ENCODE measurements at regions not wholly inside any gene's neighbourhood (a gene's known extent, or its start where the extent isn't known, plus 50 kb on each side); places are given as distances from the start of the nearest gene placed in this dataset.
"Not testable (repeated sequence)": the region's sequence is repeated elsewhere in the genome, so short reads cannot be mapped to it uniquely, and the experiment has no call there.

GRCh38 chr10:29210266-29210868 is 78.5 kb upstream of the LYZL1 start:
- DNase-seq (no peak), ATAC-seq (no peak)
- Mint-ChIP-seq H3K36me3 (no peaks in the 10 kb centered on the region), H3K27ac (no peak overlapping the region), H3K27me3 (no peaks in the 10 kb centered on the region), H3K4me3 (no peak overlapping the region), H3K9me3 (ENCODE audit: low read depth) (no peaks in the 10 kb centered on the region), H3K4me1 (no peaks in the 10 kb centered on the region)
- CTCF ChIA-PET: no interaction called here

GRCh38 chr10:29212597-29212996 is 76.3 kb upstream of the LYZL1 start:
- Mint-ChIP-seq H3K36me3 (no peaks in the 10 kb centered on the region), H3K27me3 (no peaks in the 10 kb centered on the region), H3K9me3 (ENCODE audit: low read depth) (no peaks in the 10 kb centered on the region), H3K4me3 (no peak overlapping the region), H3K27ac (no peak overlapping the region), H3K4me1 (no peaks in the 10 kb centered on the region)
- DNase-seq (no peak), ATAC-seq (no peak)
- CTCF ChIA-PET: no interaction called here

- no peak overlapping the region for H3K4me3 Mint-ChIP-seq
- H3K36me3 Mint-ChIP-seq: no peaks in the 10 kb centered on the region
- CTCF ChIA-PET: interaction anchor here (0.6 kb wide), 1 partner anchor 283 kb away, joined by 3 read pairs; no protein-coding TSS in a partner anchor
- DNase-seq (no peak), ATAC-seq (no peak)
- peaks cover 4% of the 10 kb centered on the region for H3K27me3 Mint-ChIP-seq
- H3K9me3 Mint-ChIP-seq (ENCODE audit: low read depth): no peaks in the 10 kb centered on the region
- H3K27ac Mint-ChIP-seq: no peak overlapping the region
- no peaks in the 10 kb centered on the region for H3K4me1 Mint-ChIP-seq
These were observed 74.3 kb upstream of the LYZL1 start for GRCh38 chr10:29214551-29214950.

- H3K36me3 Mint-ChIP-seq: no peaks in the 10 kb centered on the region
- no peaks in the 10 kb centered on the region for H3K4me1 Mint-ChIP-seq
- CTCF ChIA-PET: no interaction called here
- peaks cover 4% of the 10 kb centered on the region for H3K27me3 Mint-ChIP-seq
- H3K4me3 Mint-ChIP-seq: no peak overlapping the region
- H3K9me3 Mint-ChIP-seq (ENCODE audit: low read depth): no peaks in the 10 kb centered on the region
- H3K27ac Mint-ChIP-seq: no peak overlapping the region
- DNase-seq (no peak), ATAC-seq (no peak)
These were observed 71.6 kb upstream of the LYZL1 start for GRCh38 chr10:29217292-29217738.

GRCh38 chr10:29223326-29223725 is 65.5 kb upstream of the LYZL1 start:
- Mint-ChIP-seq H3K4me3 (no peak overlapping the region), H3K9me3 (ENCODE audit: low read depth) (no peaks in the 10 kb centered on the region), H3K36me3 (no peaks in the 10 kb centered on the region), H3K27me3 (peaks cover 4% of the 10 kb centered on the region), H3K27ac (no peak overlapping the region), H3K4me1 (no peaks in the 10 kb centered on the region)
- DNase-seq (no peak), ATAC-seq (no peak)
- CTCF ChIA-PET: no interaction called here

- DNase-seq (no peak), ATAC-seq (no peak)
- Mint-ChIP-seq H3K4me3 (no peak overlapping the region), H3K36me3 (no peaks in the 10 kb centered on the region), H3K4me1 (no peaks in the 10 kb centered on the region), H3K27ac (no peak overlapping the region), H3K27me3 (no peaks in the 10 kb centered on the region), H3K9me3 (ENCODE audit: low read depth) (no peaks in the 10 kb centered on the region)
- CTCF ChIA-PET: no interaction called here
These were observed 64.2 kb upstream of the LYZL1 start for GRCh38 chr10:29224631-29225030.

GRCh38 chr10:29227201-29227600 is 61.7 kb upstream of the LYZL1 start:
- Mint-ChIP-seq H3K27ac (no peak overlapping the region), H3K4me3 (no peak overlapping the region), H3K4me1 (no peaks in the 10 kb centered on the region), H3K27me3 (no peaks in the 10 kb centered on the region), H3K36me3 (no peaks in the 10 kb centered on the region), H3K9me3 (ENCODE audit: low read depth) (no peaks in the 10 kb centered on the region)
- ATAC-seq: no peak
- CTCF ChIA-PET: no interaction called here
- DNase-seq: no peak

GRCh38 chr10:29228562-29228961 is 60.3 kb upstream of the LYZL1 start:
- Mint-ChIP-seq H3K27me3 (no peaks in the 10 kb centered on the region), H3K36me3 (no peaks in the 10 kb centered on the region), H3K4me3 (no peak overlapping the region), H3K27ac (no peak overlapping the region), H3K4me1 (no peaks in the 10 kb centered on the region), H3K9me3 (ENCODE audit: low read depth) (no peaks in the 10 kb centered on the region)
- DNase-seq (no peak), ATAC-seq (no peak)
- CTCF ChIA-PET: no interaction called here

GRCh38 chr10:29229258-29229705 is 59.6 kb upstream of the LYZL1 start:
- no peak overlapping the region for H3K4me3 Mint-ChIP-seq
- DNase-seq: no peak
- no peaks in the 10 kb centered on the region for H3K9me3 Mint-ChIP-seq (ENCODE audit: low read depth)
- H3K27ac Mint-ChIP-seq: no peak overlapping the region
- CTCF ChIA-PET: no interaction called here
- no peaks in the 10 kb centered on the region for H3K27me3 Mint-ChIP-seq
- ATAC-seq: no peak
- H3K36me3 Mint-ChIP-seq: no peaks in the 10 kb centered on the region
- H3K4me1 Mint-ChIP-seq: no peaks in the 10 kb centered on the region

- DNase-seq; H3K9me3 Mint-ChIP-seq (ENCODE audit: low read depth); H3K27ac Mint-ChIP-seq; H3K4me1 Mint-ChIP-seq; H3K36me3 Mint-ChIP-seq; H3K27me3 Mint-ChIP-seq; H3K4me3 Mint-ChIP-seq; CTCF ChIA-PET; ATAC-seq: not testable (repeated sequence)
These were observed 52.0 kb upstream of the LYZL1 start for GRCh38 chr10:29236910-29237309.

GRCh38 chr10:29237786-29238185 is 51.1 kb upstream of the LYZL1 start:
- Mint-ChIP-seq H3K27me3 (no peaks in the 10 kb centered on the region), H3K9me3 (ENCODE audit: low read depth) (no peaks in the 10 kb centered on the region), H3K4me3 (no peak overlapping the region), H3K36me3 (no peaks in the 10 kb centered on the region), H3K27ac (no peak overlapping the region), H3K4me1 (no peaks in the 10 kb centered on the region)
- CTCF ChIA-PET: no interaction called here
- DNase-seq (no peak), ATAC-seq (no peak)

GRCh38 chr10:29238523-29239135 is 50.2 kb upstream of the LYZL1 start:
- H3K4me3 Mint-ChIP-seq: no peak overlapping the region
- ATAC-seq (no peak), DNase-seq (no peak)
- no peak overlapping the region for H3K27ac Mint-ChIP-seq
- no peaks in the 10 kb centered on the region for H3K9me3 Mint-ChIP-seq (ENCODE audit: low read depth)
- CTCF ChIA-PET: no interaction called here
- H3K27me3 Mint-ChIP-seq: no peaks in the 10 kb centered on the region
- no peaks in the 10 kb centered on the region for H3K36me3 Mint-ChIP-seq
- H3K4me1 Mint-ChIP-seq: no peaks in the 10 kb centered on the region

All from activated CD8-positive, alpha-beta memory T cell treated with anti-CD3 and anti-CD28 coated beads, Interleukin-2, amount 10 ng/mL, durations not matched to agents 7 days and 5 days (primary cell).